Erythroblast (primary cell): ENCODE measurements at regions not wholly inside any gene's neighbourhood (a gene's known extent, or its start where the extent isn't known, plus 50 kb on each side); places are given as distances from the start of the nearest gene placed in this dataset.

Experiments
- GATA1 ChIP-seq: IDR thresholded peaks from 2 replicates; pipeline ENCODE4 v1.6.1; 2011; ENCODE audit warnings: low read depth, mild to moderate bottlenecking, control low read depth, low read length, moderate library complexity
- POLR2A ChIP-seq: IDR thresholded peaks from 2 replicates; pipeline ENCODE4 v1.6.1; 2011; ENCODE audit warnings: mild to moderate bottlenecking, low read length

GRCh38 chr1:116306102-116306501, 66.9 kb upstream of the ATP1A1 start:
- no peak for TF ChIP-seq POLR2A
- TF ChIP-seq GATA1 = no peak
